HL-60 (cell line): ENCODE measurements at regions not wholly inside any gene's neighbourhood (a gene's known extent, or its start where the extent isn't known, plus 50 kb on each side); places are given as distances from the start of the nearest gene placed in this dataset.

Experiments
- DNase-seq, 2 experiments: peaks; one replicate each; pipeline ENCODE4 v3.0.0-alpha.2; 2010 to 2020; ENCODE audit warnings: low read depth in 1 of 2, low spot score in 1 of 2
- H3K27ac ChIP-seq: fragments of 250-450 bp; sonication (Bioruptor Pico); replicated peaks from 2 replicates; pipeline ENCODE4 v1.5.1; 2020; ENCODE audit warnings: mild to moderate bottlenecking, moderate library complexity
- H3K27me3 ChIP-seq: fragments of 250-450 bp; sonication (Bioruptor Pico); 2 replicates; pipeline ENCODE4 v1.5.1; 2021; ENCODE audit warnings: mild to moderate bottlenecking, moderate library complexity; ENCODE audit not compliant: insufficient read depth, poor library complexity, severe bottlenecking
- H3K4me3 ChIP-seq: replicated peaks from 2 replicates; pipeline ENCODE4 v1.5.1; 2011; ENCODE audit warnings: mild to moderate bottlenecking, control low read depth, low read length; ENCODE audit not compliant: insufficient read depth
- CTCF ChIP-seq: IDR thresholded peaks from one replicate; pipeline ENCODE4 v1.5.1; 2011; ENCODE audit warnings: low read length, control low read depth, inconsistent platforms; ENCODE audit not compliant: insufficient read depth
- GABPA ChIP-seq: IDR thresholded peaks from 2 replicates; pipeline ENCODE4 v1.6.1; 2012; ENCODE audit warnings: low read depth
- POLR2AphosphoS5 ChIP-seq: IDR thresholded peaks from 2 replicates; pipeline ENCODE4 v1.6.1; 2012; ENCODE audit warnings: low read depth
- REST ChIP-seq: IDR thresholded peaks from 2 replicates; pipeline ENCODE4 v1.6.1; 2012; ENCODE audit warnings: low read depth; ENCODE audit not compliant: insufficient replicate concordance
- SPI1 ChIP-seq: IDR thresholded peaks from 2 replicates; pipeline ENCODE4 v1.6.1; 2012; ENCODE audit warnings: low read depth, mild to moderate bottlenecking, borderline replicate concordance

- Histone ChIP-seq H3K4me3 (no peak overlapping the region), H3K27me3 (no peaks in the 10 kb centered on the region), H3K27ac (no peak overlapping the region)
- TF ChIP-seq SPI1 (no peak), POLR2AphosphoS5 (no peak), GABPA (no peak), REST (no peak), CTCF (no peak)
- DNase-seq, result no peak
These were observed 607.5 kb downstream of the SLC6A15 start for GRCh38 chr12:84305144-84305543.

GRCh38 chr12:84294246-84294645 is 618.4 kb downstream of the SLC6A15 start:
- TF ChIP-seq CTCF (no peak), SPI1 (no peak), GABPA (no peak), POLR2AphosphoS5 (no peak), REST (no peak)
- no peaks in the 10 kb centered on the region for H3K27me3 ChIP-seq
- DNase-seq, result no peak

GRCh38 chr12:84290168-84290567 is 622.4 kb downstream of the SLC6A15 start:
- DNase-seq, result no peak
- no peak overlapping the region for H3K4me3 ChIP-seq
- H3K27ac ChIP-seq, result no peak overlapping the region
- TF ChIP-seq REST, result no peak
- TF ChIP-seq CTCF, result no peak
- TF ChIP-seq POLR2AphosphoS5, result no peak
- TF ChIP-seq GABPA, result no peak
- no peaks in the 10 kb centered on the region for H3K27me3 ChIP-seq

More at GRCh38 chr12:84294246-84294645, 618.4 kb downstream of the SLC6A15 start:
- Histone ChIP-seq H3K27ac (no peak overlapping the region), H3K4me3 (no peak overlapping the region)
